Lower leg skin (tissue), 3 donors: ENCODE measurements at regions not wholly inside any gene's neighbourhood (a gene's known extent, or its start where the extent isn't known, plus 50 kb on each side); places are given as distances from the start of the nearest gene placed in this dataset.

Source experiments
- CTCF ChIP-seq, 3 donors: fragments of 450-650 bp; IDR thresholded peaks; one replicate each; pipeline ENCODE4 v1.5.1; 2016; ENCODE audit warnings: antibody characterized with exemption in 3 of 3, mild to moderate bottlenecking in 3 of 3, moderate library complexity in 2 of 3
- POLR2A ChIP-seq, 2 donors: fragments of 450-650 bp; IDR thresholded peaks; one replicate each; pipeline ENCODE4 v1.6.1; 2016 to 2017; ENCODE audit warnings: antibody characterized with exemption in 2 of 2, mild to moderate bottlenecking in 1 of 2, moderate library complexity in 1 of 2

DNA sequence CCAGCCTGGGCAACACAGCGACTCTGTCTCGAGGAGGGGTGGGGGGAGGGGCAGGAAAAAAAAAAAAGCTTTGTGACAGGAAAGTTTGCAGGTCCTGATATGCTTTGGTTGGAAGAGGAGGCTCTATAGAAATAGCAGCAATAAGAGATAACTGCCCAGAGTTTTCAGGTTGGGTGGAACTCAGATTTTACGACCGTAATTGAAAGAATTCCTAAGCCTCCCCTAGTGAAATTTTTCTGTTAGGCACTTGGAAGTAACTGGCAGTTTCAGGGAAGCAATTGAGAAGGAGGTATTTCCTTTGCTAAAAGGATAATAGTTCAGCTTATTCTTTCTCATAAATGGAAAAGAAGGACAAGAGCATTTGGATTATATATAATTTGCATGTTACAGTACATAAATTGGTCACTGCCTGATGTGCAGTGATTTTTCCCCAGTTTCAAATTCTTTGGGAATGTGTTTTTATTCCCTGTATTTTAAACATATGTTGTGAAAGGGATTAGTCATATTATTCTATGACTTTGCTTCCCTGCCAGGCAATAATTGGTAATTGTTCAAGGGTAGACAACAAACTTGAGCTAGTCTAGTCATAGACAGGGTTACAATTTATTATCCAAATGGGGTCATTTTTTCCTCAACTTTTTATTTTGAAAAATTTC is 452.8 kb downstream of the AEBP2 start:
- TF ChIP-seq CTCF (IDR thresholded peaks at IDR 0.05) (no peak), POLR2A (IDR thresholded peaks at IDR 0.05) (no peak)
